GM12878 (cell line): ENCODE measurements at regions not wholly inside any gene's neighbourhood (a gene's known extent, or its start where the extent isn't known, plus 50 kb on each side); places are given as distances from the start of the nearest gene placed in this dataset.

Source experiments
- ATAC-seq: fragments of 200-7000 bp; cut with Tn5 transposase; 3 replicates; pipeline ENCODE4 v1.9.1; 2020; ENCODE audit warnings: mild to moderate bottlenecking, moderate library complexity
- BruUV-seq: library from RNA; stranded (reverse); fragments of 400-500 nt; replicated peaks from 2 replicates; lab custom pipeline; 2021; lab: Mats Ljungman, UMichigan
- CTCF ChIA-PET: fragments of 300-600 bp; sonication (Branson Sonifier 250); formaldehyde crosslinking; extraction: SDS; loops from one replicate; lab custom pipeline; 2021; ENCODE audit warnings: inconsistent platforms; lab: Yijun Ruan, JAX
- POLR2A ChIA-PET: fragments of 350-600 bp; formaldehyde crosslinking; extraction: SDS; loops from one replicate; lab custom pipeline; 2021; ENCODE audit warnings: inconsistent platforms; lab: Charles Lee
- RAD21 ChIA-PET: fragments of 300-600 bp; sonication (Branson Sonifier 250); formaldehyde crosslinking; loops from one replicate; lab custom pipeline; 2023; ENCODE audit warnings: antibody characterized with exemption; ENCODE audit not compliant: unreplicated experiment; lab: Charles Lee
- SMC1A ChIA-PET: fragments of 300-600 bp; sonication (Branson Sonifier 250); formaldehyde crosslinking; loops from one replicate; lab custom pipeline; 2023; ENCODE audit not compliant: unreplicated experiment, uncharacterized antibody; lab: Charles Lee
- DNase-seq: peaks from one replicate; pipeline ENCODE4 v3.0.0-alpha.2; 2011; ENCODE audit warnings: low read depth, low spot score
- FAIRE-seq: peaks from 3 replicates; lab custom pipeline; 2011; peaks lifted over from hg19 to GRCh38; lab: Jason Lieb, UNC
- H2AFZ ChIP-seq: 2 replicates; pipeline ENCODE4 v1.6.0; 2011; ENCODE audit warnings: low read depth, low read length, control low read depth; ENCODE audit not compliant: control insufficient read depth
- H3K27ac ChIP-seq: 2 replicates; pipeline ENCODE4 v1.5.1; 2011; ENCODE audit warnings: control low read depth; ENCODE audit not compliant: control insufficient read depth, insufficient read depth
- H3K27me3 ChIP-seq, 2 experiments: replicated peaks in 1 of 2; 2 replicates each; pipeline versions ENCODE4 v1.6.0 to v1.6.1; 2011; ENCODE audit warnings: low read length in 1 of 2; ENCODE audit not compliant: control insufficient read depth in 2 of 2, insufficient read depth in 2 of 2
- H3K36me3 ChIP-seq, 2 experiments: 2 replicates each; pipeline ENCODE4 v1.5.1; 2011; ENCODE audit warnings: low read length in 1 of 2; ENCODE audit not compliant: control insufficient read depth in 2 of 2, insufficient read depth in 2 of 2
- H3K4me1 ChIP-seq: 2 replicates; pipeline ENCODE4 v1.6.1; 2011; ENCODE audit warnings: mild to moderate bottlenecking, low read length, moderate library complexity, mixed read lengths; ENCODE audit not compliant: control insufficient read depth, insufficient read depth
- H3K4me2 ChIP-seq: 2 replicates; pipeline ENCODE4 v1.6.0; 2011; ENCODE audit warnings: control low read depth; ENCODE audit not compliant: control insufficient read depth, insufficient read depth
- H3K4me3 ChIP-seq: fragments of 200-600 bp; sonication (generic); 2 replicates; pipeline ENCODE4 v1.5.1; 2016
- H3K79me2 ChIP-seq: 2 replicates; pipeline ENCODE4 v1.6.0; 2011; ENCODE audit warnings: low read length; ENCODE audit not compliant: control insufficient read depth, insufficient read depth
- H3K9ac ChIP-seq: 2 replicates; pipeline ENCODE4 v1.8.0; 2011; ENCODE audit warnings: low read length, control low read depth, mixed read lengths; ENCODE audit not compliant: control insufficient read depth, insufficient read depth
- H3K9me3 ChIP-seq: replicated peaks from 3 replicates; pipeline ENCODE4 v1.5.1; 2011; ENCODE audit warnings: mild to moderate bottlenecking, low read length; ENCODE audit not compliant: control insufficient read depth, insufficient read depth
- H4K20me1 ChIP-seq: 2 replicates; pipeline ENCODE4 v1.6.0; 2011; ENCODE audit not compliant: control insufficient read depth, insufficient read depth
- BCL11A ChIP-seq: IDR thresholded peaks from 2 replicates; pipeline ENCODE4 v1.6.1; 2011; ENCODE audit warnings: low read depth, low read length
- E2F4 ChIP-seq: IDR thresholded peaks from 2 replicates; pipeline ENCODE4 v1.6.1; 2012; ENCODE audit warnings: low read depth, low read length, improper control_type of control experiment
- IKZF1 ChIP-seq: fragments of 450-650 bp; conservative IDR thresholded peaks from 2 replicates; pipeline ENCODE4 v1.6.1; 2017; ENCODE audit warnings: antibody characterized with exemption, mild to moderate bottlenecking
- MXI1 ChIP-seq: fragments of 150-350 bp; IDR thresholded peaks from 2 replicates; pipeline ENCODE4 v1.6.1; 2011; ENCODE audit warnings: low read depth, mild to moderate bottlenecking, inconsistent platforms, low read length, improper control_type of control experiment
- NFIC ChIP-seq: IDR thresholded peaks from 2 replicates; pipeline ENCODE4 v1.6.1; 2012; ENCODE audit warnings: low read depth, mild to moderate bottlenecking, inconsistent platforms, low read length, moderate library complexity
- NFYB ChIP-seq: IDR thresholded peaks from 2 replicates; pipeline ENCODE4 v1.6.1; 2011; ENCODE audit warnings: low read depth, mild to moderate bottlenecking, low read length, improper control_type of control experiment, moderate library complexity; ENCODE audit not compliant: insufficient read depth
- PAX8 ChIP-seq: fragments of 450-650 bp; IDR thresholded peaks from 2 replicates; pipeline ENCODE4 v1.6.1; 2017; ENCODE audit warnings: mild to moderate bottlenecking, moderate library complexity
- SMAD5 ChIP-seq: IDR thresholded peaks from 2 replicates; pipeline ENCODE4 v1.6.1; 2016; ENCODE audit warnings: antibody characterized with exemption, low read depth
- SREBF2 ChIP-seq: IDR thresholded peaks from 2 replicates; pipeline ENCODE4 v1.6.1; 2012; ENCODE audit warnings: mild to moderate bottlenecking, low read length
- TBL1XR1 ChIP-seq: IDR thresholded peaks from 2 replicates; pipeline ENCODE4 v1.6.1; 2012; ENCODE audit warnings: low read depth, low read length, improper control_type of control experiment
- TCF7 ChIP-seq: IDR thresholded peaks from 2 replicates; pipeline ENCODE4 v1.6.1; 2014; ENCODE audit warnings: antibody characterized with exemption, borderline replicate concordance
- USF1 ChIP-seq: IDR thresholded peaks from 2 replicates; pipeline ENCODE4 v1.6.1; 2011; ENCODE audit warnings: borderline replicate concordance, low read depth, mild to moderate bottlenecking, moderate library complexity, mixed read lengths, low read length; ENCODE audit not compliant: insufficient read depth; ENCODE audit errors: extremely low read length
- ZNF592 ChIP-seq: fragments of 450-650 bp; IDR thresholded peaks from 2 replicates; pipeline ENCODE4 v1.6.1; 2017; ENCODE audit warnings: mild to moderate bottlenecking, moderate library complexity
- WGBS: methylation state at CpG from one replicate; pipeline ENCODE4 v1.1.6; 2016; ENCODE audit warnings: low lambda C conversion rate; ENCODE audit not compliant: insufficient replicate concordance, insufficient coverage; ENCODE audit errors: missing lambda C conversion rate; 5-methylcytosine and 5-hydroxymethylcytosine counted together
- in situ Hi-C: fragments of 300-500 bp; cut with MboI; formaldehyde crosslinking; loops from 9 replicates; pipeline ENCODE4 v1.14.3; 2018; ENCODE audit warnings: mixed read lengths
- intact Hi-C: fragments of 100-400 bp; cut with micrococcal nuclease; formaldehyde crosslinking; loops from one replicate; pipeline ENCODE4 v1.14.2; 2022; ENCODE audit not compliant: unreplicated experiment

- SMC1A ChIA-PET = no interaction called here
- ATAC-seq = no peak
- TF ChIP-seq PAX8 = no peak
- no peak for TF ChIP-seq MXI1
- TF ChIP-seq IKZF1 = no peak
- no peak for TF ChIP-seq TCF7
- TF ChIP-seq USF1 = no peak
- no peak for TF ChIP-seq ZNF592
- no peak for TF ChIP-seq SMAD5
- no peak for TF ChIP-seq NFYB
- no peak for TF ChIP-seq SREBF2
- no peak for TF ChIP-seq E2F4
- no peak for TF ChIP-seq NFIC
- TF ChIP-seq BCL11A = no peak
- TF ChIP-seq TBL1XR1 = no peak
- no peak for DNase-seq
- Histone ChIP-seq H3K27ac (no peak overlapping the region), H3K9me3 (no peaks in the 10 kb centered on the region), H3K4me1 (no peaks in the 10 kb centered on the region), H2AFZ (no peak overlapping the region), H3K36me3 (no peaks in the 10 kb centered on the region), H3K79me2 (no peaks in the 10 kb centered on the region), H3K4me2 (no peak overlapping the region), H3K9ac (no peak overlapping the region), H3K27me3 (no peaks in the 10 kb centered on the region), H3K4me3 (no peak overlapping the region), H4K20me1 (no peaks in the 10 kb centered on the region)
- CTCF ChIA-PET = no interaction called here
- 13% methylated on average over 4 of the region's 4 CpGs for WGBS
- intact Hi-C loops (no loop called here), in situ Hi-C loops (no loop called here)
- FAIRE-seq = no peak
- POLR2A ChIA-PET = no interaction called here
- BruUV-seq = no TSS peak
- RAD21 ChIA-PET = no interaction called here
These were observed 176.9 kb upstream of the DEPDC1 start for GRCh38 chr1:68673771-68674170.
